HG03045 (cell line): ENCODE measurements at regions not wholly inside any gene's neighbourhood (a gene's known extent, or its start where the extent isn't known, plus 50 kb on each side); places are given as distances from the start of the nearest gene placed in this dataset.

Experiments used
- ATAC-seq: cut with Tn5 transposase; IDR thresholded peaks from one replicate; pipeline ENCODE4 v1.9.1; 2021; ENCODE audit warnings: mild to moderate bottlenecking, moderate library complexity; ENCODE audit not compliant: unreplicated experiment

DNA sequence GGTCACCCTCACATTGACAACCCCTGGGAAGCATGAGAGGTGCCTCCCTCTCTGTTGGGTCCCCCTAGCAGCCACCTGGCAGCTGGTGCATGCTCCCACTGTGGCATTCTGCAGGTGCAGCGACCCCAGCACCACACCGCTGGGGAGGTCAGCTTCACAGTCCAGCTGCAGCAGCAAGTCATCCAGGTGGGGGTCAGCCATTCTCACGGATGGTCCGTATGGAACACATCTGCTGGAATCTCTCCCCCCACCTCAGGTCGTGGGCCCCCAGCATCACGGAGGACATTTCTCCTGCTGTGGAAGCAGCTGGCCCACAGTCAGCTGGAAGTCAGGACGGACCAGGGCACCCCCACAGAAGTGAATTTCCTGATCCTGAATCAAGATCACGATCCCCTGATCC, 201.3 kb downstream of the COG6 start:
- no peak for ATAC-seq

- ATAC-seq: no peak
Observed at GRCh38 chr13:39858794-39859193, 203.3 kb downstream of the COG6 start.

GRCh38 chr13:39859898-39860297, 204.4 kb downstream of the COG6 start:
- no peak for ATAC-seq

- no peak for ATAC-seq
Observed at GRCh38 chr13:39862900-39863299, 207.4 kb downstream of the COG6 start.

- no peak for ATAC-seq
Observed at GRCh38 chr13:39864221-39864620, 208.8 kb downstream of the COG6 start.

- ATAC-seq: no peak
Observed at GRCh38 chr13:39866722-39867121, 211.3 kb downstream of the COG6 start.

- ATAC-seq: no peak
Observed at GRCh38 chr13:39867807-39868206, 212.3 kb downstream of the COG6 start.

GRCh38 chr13:39870197-39870747, 214.8 kb downstream of the COG6 start:
- ATAC-seq: no peak

GRCh38 chr13:39874331-39875053, 219.0 kb downstream of the COG6 start:
- no peak for ATAC-seq

- no peak for ATAC-seq
Observed at GRCh38 chr13:39875111-39875987, 219.9 kb downstream of the COG6 start.

GRCh38 chr13:39876258-39876657, 220.8 kb downstream of the COG6 start:
- no peak for ATAC-seq

GRCh38 chr13:39877134-39877533, 221.7 kb downstream of the COG6 start:
- no peak for ATAC-seq

DNA sequence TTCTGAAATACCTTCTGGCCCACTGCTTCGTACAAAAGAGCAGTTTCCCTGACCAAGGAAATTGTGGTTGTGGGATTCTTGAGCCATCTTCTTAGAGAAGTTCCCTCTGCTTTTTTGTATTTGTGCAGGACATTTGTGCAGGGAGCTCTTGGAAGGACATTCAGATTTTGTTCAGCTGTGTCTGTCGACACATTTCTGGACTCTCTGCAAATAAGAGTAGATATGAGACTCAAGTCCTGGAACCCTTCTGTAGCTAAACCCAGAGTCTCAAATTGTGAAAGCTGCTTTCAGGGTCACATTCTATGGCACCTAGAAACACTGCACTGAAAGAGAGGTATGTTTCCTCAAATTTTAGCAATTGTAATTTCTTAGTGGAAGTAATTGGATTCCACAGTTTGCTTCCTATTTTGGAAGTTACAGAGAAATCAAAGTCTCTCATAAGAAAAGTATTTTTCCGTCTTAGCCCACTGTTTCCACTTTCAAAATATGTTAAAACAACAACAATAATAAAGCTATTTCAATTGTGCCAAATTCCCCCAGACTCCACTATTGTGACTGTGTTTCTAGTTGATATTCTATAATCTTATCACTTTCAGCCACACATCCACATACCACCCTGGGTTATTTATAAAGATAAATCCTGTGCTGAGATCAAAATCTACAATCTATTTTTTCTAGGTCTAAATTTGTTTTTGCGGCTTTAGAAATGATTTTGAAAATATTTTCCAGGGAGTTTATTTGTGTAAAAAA, 224.0 kb downstream of the COG6 start:
- no peak for ATAC-seq

- no peak for ATAC-seq
Observed at GRCh38 chr13:39881383-39881782, 225.9 kb downstream of the COG6 start.

GRCh38 chr13:39881887-39882286, 226.4 kb downstream of the COG6 start:
- no peak for ATAC-seq

GRCh38 chr13:39884166-39884565, 228.7 kb downstream of the COG6 start:
- ATAC-seq: no peak

GRCh38 chr13:39886336-39886735, 230.9 kb downstream of the COG6 start:
- ATAC-seq: no peak

DNA sequence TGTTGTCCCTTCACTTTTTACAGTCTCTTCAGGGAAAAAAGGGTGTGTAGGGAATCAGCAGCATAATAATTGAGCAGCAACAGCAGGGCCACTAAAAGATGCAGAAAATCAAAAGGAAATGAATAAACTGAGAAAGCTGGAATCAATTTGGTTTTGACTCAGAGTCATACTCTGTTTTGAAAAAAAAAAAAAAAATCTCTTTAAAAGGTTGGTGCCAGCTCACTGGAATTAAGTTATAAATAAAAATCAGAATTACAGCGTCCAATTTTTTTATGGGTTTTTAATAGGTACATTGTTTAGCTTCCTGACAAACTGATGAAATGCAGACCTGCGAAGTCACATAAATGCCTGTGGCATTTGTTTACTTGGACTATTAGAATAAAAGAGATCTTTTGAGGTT, 231.9 kb downstream of the COG6 start:
- ATAC-seq: no peak

DNA sequence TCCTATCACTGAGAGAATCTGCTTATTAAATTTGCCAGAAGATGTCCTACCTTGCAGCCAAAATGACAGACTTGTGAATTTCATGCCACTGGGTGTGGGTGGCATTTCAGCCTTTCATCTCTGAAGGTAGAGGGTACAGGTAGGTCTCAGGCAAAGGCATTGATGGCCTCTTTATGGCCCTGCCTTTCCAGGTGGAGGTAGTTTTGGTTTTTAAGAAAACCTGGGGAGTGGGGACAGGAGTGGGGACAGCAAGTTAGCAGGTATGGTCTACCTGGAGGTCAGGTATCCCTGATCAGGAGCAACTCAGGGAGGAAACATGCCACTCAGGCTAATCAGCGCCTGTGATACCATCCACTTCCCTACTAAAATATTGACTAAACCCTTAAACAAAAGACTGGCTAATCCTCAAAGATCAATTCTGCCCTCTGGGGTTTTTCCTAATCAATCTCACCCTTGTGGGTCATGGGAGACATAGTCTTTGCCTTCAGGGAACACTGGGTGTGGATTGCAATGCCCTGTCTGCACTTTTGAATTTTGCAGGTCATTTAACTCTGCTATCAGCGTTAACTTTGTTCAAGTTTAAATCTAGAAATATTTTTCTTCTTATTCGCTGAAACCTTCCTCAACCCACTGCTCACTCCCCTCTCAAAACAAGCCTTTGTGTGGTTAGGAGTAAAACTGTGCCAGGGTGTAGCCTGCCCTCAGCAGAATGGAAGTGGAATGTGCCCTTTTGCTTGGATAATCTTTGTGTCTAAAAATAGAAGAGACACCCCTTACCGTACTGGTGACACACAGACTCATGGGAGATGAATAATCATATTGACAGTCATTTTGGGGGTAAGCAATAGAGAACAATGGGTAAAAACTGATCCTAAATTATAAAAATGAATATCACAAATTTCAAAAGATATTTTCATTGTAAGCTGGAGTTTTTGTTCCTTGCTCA, 233.7 kb downstream of the COG6 start:
- no peak for ATAC-seq

DNA sequence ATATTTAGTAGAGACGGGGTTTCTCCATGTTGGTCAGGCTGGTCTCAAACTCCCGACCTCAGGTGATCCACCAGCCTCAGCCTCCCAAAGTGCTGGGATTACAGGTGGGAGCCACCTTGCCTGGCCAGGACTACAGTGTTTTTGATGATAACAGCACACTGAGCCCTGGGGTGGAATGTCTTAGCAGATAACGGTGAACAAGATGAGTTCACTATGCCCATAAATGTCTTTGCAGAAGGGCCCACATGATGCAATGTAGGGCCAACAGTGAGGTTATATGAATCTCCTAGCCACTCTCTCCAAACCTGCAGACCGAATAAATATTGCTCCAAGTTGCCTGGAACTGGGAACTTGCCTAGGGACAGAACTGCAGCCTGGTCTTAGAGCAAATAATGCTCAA, 235.1 kb downstream of the COG6 start:
- no peak for ATAC-seq
